WERI-Rb-1 (cell line): ENCODE measurements at regions not wholly inside any gene's neighbourhood (a gene's known extent, or its start where the extent isn't known, plus 50 kb on each side); places are given as distances from the start of the nearest gene placed in this dataset.

ENCODE experiments used
- DNase-seq: peaks from one replicate; pipeline ENCODE4 v3.0.0-alpha.2; 2020
- H3K27ac ChIP-seq: fragments of 250-450 bp; sonication (Bioruptor Pico); 2 replicates; pipeline ENCODE4 v1.5.1; 2020; ENCODE audit warnings: mild to moderate bottlenecking, moderate library complexity
- H3K27me3 ChIP-seq: fragments of 250-450 bp; sonication (Bioruptor Pico); 2 replicates; pipeline ENCODE4 v1.5.1; 2021; ENCODE audit warnings: mild to moderate bottlenecking, low read depth, moderate library complexity; ENCODE audit not compliant: insufficient read depth, severe bottlenecking
- H3K36me3 ChIP-seq: fragments of 250-450 bp; sonication (Bioruptor Pico); 2 replicates; pipeline ENCODE4 v1.5.1; 2020; ENCODE audit warnings: mild to moderate bottlenecking, moderate library complexity
- H3K4me3 ChIP-seq: 2 replicates; pipeline ENCODE4 v1.5.1; 2011; ENCODE audit warnings: low read depth, mild to moderate bottlenecking, control low read depth, low read length
- H3K9me3 ChIP-seq: fragments of 250-450 bp; sonication (Bioruptor Pico); 2 replicates; pipeline ENCODE4 v1.5.1; 2021; ENCODE audit warnings: mild to moderate bottlenecking, moderate library complexity; ENCODE audit not compliant: severe bottlenecking
- CTCF ChIP-seq: IDR thresholded peaks from 2 replicates; pipeline ENCODE4 v1.5.1; 2011; ENCODE audit warnings: low read depth, mild to moderate bottlenecking, control low read depth, inconsistent platforms, low read length

DNA sequence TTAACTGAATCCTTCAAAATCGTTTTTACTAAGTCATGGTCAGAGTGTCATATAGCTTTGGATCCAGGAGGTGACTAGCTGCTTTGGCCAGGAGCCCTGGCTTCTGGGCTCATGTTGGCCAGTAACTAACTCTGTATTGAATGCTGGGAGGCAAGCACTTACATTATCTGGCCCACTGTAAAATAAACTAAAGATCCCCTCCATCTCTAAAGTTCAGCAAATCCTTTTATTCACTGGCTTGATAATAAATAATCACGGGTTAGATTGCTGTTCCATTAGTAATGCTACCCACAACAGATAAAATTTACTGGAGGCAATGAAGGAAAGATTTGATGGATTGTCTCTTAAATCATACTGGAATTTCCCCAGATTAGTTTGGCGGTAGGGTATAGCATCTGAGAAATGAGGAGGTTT, 382.2 kb upstream of the TLE4 start:
- Histone ChIP-seq H3K9me3 (no peaks in the 10 kb centered on the region), H3K36me3 (no peaks in the 10 kb centered on the region), H3K27ac (no peak overlapping the region), H3K4me3 (no peak overlapping the region), H3K27me3 (no peaks in the 10 kb centered on the region)
- no peak for TF ChIP-seq CTCF
- DNase-seq: no peak

GRCh38 chr9:79193001-79193400, 378.8 kb upstream of the TLE4 start:
- Histone ChIP-seq H3K27ac (no peak overlapping the region), H3K4me3 (no peak overlapping the region), H3K36me3 (no peaks in the 10 kb centered on the region), H3K9me3 (no peaks in the 10 kb centered on the region), H3K27me3 (no peaks in the 10 kb centered on the region)
- TF ChIP-seq CTCF: no peak
- DNase-seq: no peak

DNA sequence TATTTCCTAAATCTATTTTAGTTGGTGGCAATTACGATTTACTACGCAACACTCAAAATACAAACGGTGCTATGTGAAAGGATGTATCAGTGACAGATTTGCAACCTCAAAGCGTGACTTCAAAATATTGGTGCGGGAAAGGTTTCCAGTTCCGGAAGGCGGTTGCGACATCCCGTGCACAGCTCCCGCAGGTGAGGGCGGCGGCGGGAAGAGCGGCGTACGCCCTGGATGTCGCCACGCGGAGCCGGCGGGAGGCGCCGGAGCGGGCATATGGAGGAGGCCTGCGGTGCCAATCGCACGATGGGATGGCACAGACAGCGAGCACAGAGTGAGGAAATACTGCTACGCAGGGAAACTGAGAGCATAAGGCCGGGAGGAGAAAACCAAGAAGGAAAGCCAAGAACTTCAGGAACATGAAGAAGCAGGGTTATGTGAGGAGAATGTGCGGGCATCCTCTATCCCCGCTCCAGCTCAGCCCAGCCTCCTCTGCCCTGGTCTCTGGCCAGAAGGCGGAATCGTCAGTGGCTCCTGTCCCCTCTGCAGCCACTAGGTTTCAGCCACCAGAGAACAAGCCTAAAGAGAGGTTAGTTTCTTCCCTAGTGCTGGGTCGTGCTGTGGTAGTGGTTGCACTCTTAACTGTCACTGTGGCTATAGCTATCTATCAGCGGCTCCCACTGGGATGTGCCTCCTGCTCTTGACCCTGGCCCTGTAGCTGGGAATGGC, 378.1 kb upstream of the TLE4 start:
- Histone ChIP-seq H3K27ac (no peak overlapping the region), H3K27me3 (no peaks in the 10 kb centered on the region), H3K36me3 (no peaks in the 10 kb centered on the region), H3K4me3 (no peak overlapping the region), H3K9me3 (no peaks in the 10 kb centered on the region)
- DNase-seq: no peak
- TF ChIP-seq CTCF: no peak

DNA sequence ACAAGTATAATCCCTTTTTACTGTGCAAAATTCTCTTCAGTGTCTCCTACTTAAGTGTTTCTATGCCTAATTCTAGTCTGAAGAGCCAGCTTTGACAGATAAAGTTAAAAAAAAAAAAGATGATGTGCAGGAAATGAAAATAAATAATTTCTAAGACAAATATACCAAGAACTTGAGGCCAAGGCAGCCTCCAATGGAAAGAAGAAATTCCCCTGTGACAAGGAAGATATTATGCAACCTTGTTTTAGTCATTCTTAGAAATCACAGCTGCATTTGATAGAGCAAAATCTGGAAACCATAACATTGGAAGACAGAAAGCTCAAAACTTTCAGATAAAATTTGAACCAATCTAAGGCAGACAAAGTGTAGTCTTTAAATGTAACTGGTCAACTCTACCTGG, 375.9 kb upstream of the TLE4 start:
- no peak for DNase-seq
- no peak overlapping the region for H3K4me3 ChIP-seq
- H3K27ac ChIP-seq: no peak overlapping the region
- H3K36me3 ChIP-seq: no peaks in the 10 kb centered on the region
- no peaks in the 10 kb centered on the region for H3K27me3 ChIP-seq
- no peaks in the 10 kb centered on the region for H3K9me3 ChIP-seq
- TF ChIP-seq CTCF: no peak

GRCh38 chr9:79196606-79197005, 375.2 kb upstream of the TLE4 start:
- Histone ChIP-seq H3K27ac (no peak overlapping the region), H3K27me3 (no peaks in the 10 kb centered on the region), H3K36me3 (no peaks in the 10 kb centered on the region), H3K4me3 (no peak overlapping the region), H3K9me3 (no peaks in the 10 kb centered on the region)
- DNase-seq: no peak
- TF ChIP-seq CTCF: no peak

DNA sequence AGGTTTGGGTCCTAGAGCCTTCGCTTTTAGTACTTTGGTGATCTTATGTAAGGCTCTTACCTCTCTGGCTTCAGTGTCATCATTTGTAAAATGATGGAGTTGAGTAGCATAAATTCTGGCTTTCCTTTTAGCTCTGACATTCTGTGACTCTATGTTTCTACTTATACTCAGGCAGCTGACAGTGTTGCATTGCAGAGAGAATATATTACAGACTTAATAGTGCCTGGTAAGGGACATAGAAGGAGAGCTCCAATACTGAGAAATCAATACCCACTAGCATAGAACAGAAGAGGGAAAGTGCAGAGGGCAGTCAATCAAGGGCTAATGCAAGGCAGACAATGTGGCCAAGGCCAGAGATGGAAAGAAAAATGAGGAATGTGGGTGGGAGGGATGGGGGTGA, 371.4 kb upstream of the TLE4 start:
- no peak for DNase-seq
- no peaks in the 10 kb centered on the region for H3K27me3 ChIP-seq
- H3K4me3 ChIP-seq: no peak overlapping the region
- H3K36me3 ChIP-seq: no peaks in the 10 kb centered on the region
- H3K27ac ChIP-seq: no peak overlapping the region
- H3K9me3 ChIP-seq: no peaks in the 10 kb centered on the region
- no peak for TF ChIP-seq CTCF
